NCI-H187 treated with DMSO at 0.1 percent for 48 hours (cell line): ENCODE measurements at regions not wholly inside any gene's neighbourhood (a gene's known extent, or its start where the extent isn't known, plus 50 kb on each side); places are given as distances from the start of the nearest gene placed in this dataset.
"Not testable (repeated sequence)": the region's sequence is repeated elsewhere in the genome, so short reads cannot be mapped to it uniquely, and the experiment has no call there.

ENCODE experiments used
- DNase-seq: peaks from one replicate; lab custom pipeline; 2025; lab: John Stamatoyannopoulos, UW

- no peak for DNase-seq
These were observed 151.2 kb downstream of the C12orf75 start for GRCh38 chr12:105481392-105482300.

GRCh38 chr12:105482951-105483350 is 152.5 kb downstream of the C12orf75 start:
- no peak for DNase-seq

- no peak for DNase-seq
These were observed 153.2 kb downstream of the C12orf75 start for GRCh38 chr12:105483691-105484090.

DNA sequence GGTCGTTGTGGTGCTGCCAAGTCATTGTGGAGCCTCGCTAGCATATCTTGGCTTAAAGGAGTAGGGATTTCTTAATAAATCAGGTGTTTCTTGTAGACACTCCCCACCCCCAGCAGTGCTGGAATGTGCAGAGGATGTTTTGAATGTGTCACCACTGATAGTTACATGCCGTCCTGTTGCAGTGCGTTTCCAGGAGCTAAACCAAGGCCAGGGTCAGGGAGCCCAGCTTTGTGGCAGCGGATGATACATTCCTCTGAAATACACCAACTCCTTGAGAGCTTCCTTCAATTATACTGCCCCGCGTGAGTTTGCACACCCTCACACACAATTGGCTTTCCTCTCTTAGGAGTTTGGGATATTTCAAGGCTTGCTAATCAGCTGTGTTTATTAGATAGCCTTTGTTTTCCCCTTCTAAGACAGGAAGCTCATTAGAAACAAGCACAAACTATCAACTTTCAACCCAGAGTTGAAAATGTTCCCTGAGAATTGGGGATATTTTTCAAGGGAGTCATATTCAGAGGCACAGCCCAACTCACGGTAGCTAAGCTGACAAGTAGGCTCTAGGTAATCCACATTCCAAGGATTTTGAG is 154.9 kb downstream of the C12orf75 start:
- DNase-seq = no peak

GRCh38 chr12:105485921-105486320 is 155.4 kb downstream of the C12orf75 start:
- DNase-seq = no peak

GRCh38 chr12:105487963-105488362 is 157.5 kb downstream of the C12orf75 start:
- no peak for DNase-seq

DNA sequence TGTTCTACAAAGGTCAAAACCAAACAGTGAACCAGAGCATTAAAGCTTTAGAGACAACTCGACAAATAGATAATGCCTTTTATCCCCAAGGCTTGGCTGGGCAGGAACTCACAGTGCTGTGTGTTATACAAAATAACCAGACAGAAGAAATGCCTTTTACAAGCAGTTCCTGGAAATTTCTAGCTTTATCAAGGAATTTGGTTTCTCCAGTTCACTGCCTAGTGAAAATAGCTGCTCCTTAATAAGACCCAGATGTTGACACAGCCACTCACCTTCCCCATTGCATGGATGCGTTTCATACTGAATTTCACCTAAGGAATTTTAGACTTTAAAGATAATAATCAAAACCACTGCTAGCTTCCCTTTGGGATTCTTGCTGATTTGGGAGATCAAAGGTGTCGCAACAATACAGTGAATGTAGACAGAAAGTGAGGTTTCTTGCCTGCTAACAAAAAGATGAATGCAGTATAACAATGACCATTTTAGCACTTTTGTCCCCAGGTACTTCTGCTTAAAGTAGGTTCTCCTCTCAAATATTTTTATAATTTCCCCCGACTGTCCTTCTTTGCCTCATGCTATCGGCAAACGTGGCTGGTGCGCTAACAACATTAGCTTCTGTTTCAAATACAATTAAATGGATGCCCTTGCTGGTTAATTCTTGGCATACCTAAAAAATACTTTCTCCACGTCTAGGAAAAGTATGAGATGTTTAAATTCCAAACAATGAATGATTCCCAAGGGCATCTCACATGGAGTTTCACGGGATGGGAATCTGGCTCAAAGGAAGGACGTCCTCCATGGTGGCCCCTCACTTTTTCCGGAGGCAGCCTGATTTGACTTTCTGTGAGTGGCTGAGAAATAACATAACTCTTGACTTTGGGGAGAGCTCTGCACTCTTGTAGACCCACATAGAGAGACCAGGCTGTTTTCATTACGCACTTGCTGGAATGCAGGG is 162.4 kb downstream of the C12orf75 start:
- no peak for DNase-seq

GRCh38 chr12:105499205-105499604 is 168.7 kb downstream of the C12orf75 start:
- DNase-seq = no peak

DNA sequence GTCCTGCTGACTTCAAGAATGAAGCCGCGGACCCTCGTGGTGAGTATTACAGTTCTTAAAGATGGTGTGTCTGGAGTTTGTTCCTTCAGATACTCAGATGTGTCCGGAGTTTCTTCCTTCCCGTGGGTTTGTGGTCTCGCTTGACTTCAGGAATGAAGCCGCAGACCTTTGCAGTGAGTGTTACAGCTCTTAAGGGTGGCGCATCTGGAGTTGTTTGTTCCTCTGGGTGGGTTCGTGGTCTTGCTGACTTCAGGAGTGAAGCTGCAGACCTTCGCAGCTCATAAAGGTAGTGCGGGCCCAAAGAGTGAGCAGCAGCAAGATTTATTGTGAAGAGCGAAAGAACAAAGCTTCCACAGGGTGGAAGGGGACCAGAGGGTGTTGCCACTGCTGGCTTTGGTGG is 170.2 kb downstream of the C12orf75 start:
- not testable (repeated sequence) for DNase-seq

GRCh38 chr12:105502426-105502930 is 172.0 kb downstream of the C12orf75 start:
- no peak for DNase-seq

- no peak for DNase-seq
These were observed 173.1 kb downstream of the C12orf75 start for GRCh38 chr12:105503619-105504018.

- no peak for DNase-seq
These were observed 173.8 kb downstream of the C12orf75 start for GRCh38 chr12:105504286-105504685.

- DNase-seq = no peak
These were observed 176.3 kb downstream of the C12orf75 start for GRCh38 chr12:105506678-105507310.

GRCh38 chr12:105507311-105508038 is 177.0 kb downstream of the C12orf75 start:
- DNase-seq = no peak

GRCh38 chr12:105508096-105508495 is 177.6 kb downstream of the C12orf75 start:
- no peak for DNase-seq

- no peak for DNase-seq
These were observed 180.0 kb downstream of the C12orf75 start for GRCh38 chr12:105510526-105510925.

- not testable (repeated sequence) for DNase-seq
These were observed 182.4 kb downstream of the C12orf75 start for GRCh38 chr12:105512861-105513260.

DNA sequence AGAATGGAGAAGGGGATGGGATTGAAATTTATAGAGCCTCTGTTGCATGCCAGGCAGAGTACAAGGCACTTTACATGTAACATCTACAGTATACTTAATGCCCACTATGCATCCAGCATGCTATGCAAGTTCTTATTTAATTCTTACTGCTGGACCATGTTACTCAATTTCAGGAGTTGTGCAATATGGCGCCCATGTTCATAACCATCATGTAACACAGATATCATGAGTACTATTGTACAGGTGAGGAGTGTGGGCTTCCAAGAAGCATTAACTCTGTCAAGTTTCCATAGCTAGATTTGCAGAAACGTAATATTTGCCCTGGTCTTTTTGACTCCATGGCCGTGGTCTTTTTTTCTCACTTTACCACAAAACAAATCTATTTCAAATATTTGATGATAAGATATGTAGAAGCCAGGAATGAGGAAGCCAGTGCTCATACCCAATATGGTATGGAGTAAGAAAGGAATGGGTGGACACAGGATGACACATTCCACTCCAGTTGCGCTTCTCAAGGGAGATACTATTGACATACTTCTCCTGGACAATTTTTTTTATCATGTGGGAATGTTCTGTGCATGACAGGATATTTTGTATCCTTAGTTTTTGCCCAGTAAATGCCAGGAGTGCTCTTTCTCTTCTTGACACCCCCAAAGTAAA is 191.8 kb downstream of the C12orf75 start:
- DNase-seq = no peak

- DNase-seq = no peak
These were observed 192.9 kb downstream of the C12orf75 start for GRCh38 chr12:105523164-105524057.
